SK-N-SH (cell line): ENCODE measurements at regions not wholly inside any gene's neighbourhood (a gene's known extent, or its start where the extent isn't known, plus 50 kb on each side); places are given as distances from the start of the nearest gene placed in this dataset.

Experiments used
- CTCF ChIA-PET: fragments of 300-600, 350-600 bp; formaldehyde crosslinking; extraction: SDS; loops from one replicate; lab custom pipeline; 2021; lab: Yijun Ruan, JAX
- POLR2A ChIA-PET: fragments of 350-600 bp; sonication (Branson Sonifier 250); formaldehyde crosslinking; extraction: SDS; loops from one replicate; lab custom pipeline; 2020; ENCODE audit warnings: antibody characterized with exemption, inconsistent platforms; lab: Yijun Ruan, JAX
- DNase-seq: peaks from one replicate; pipeline ENCODE4 v3.0.0; 2012
- H2AFZ ChIP-seq: fragments of 200-600 bp; sonication (generic); 2 replicates; pipeline ENCODE4 v1.8.1; 2016; ENCODE audit warnings: antibody characterized with exemption, mild to moderate bottlenecking, low read depth
- H3F3A ChIP-seq: fragments of 200-600 bp; sonication (generic); replicated peaks from 2 replicates; pipeline ENCODE3; 2016; ENCODE audit warnings: antibody characterized with exemption, mild to moderate bottlenecking; ENCODE audit not compliant: insufficient read depth
- H3K27ac ChIP-seq, 2 experiments: fragments of 200-500 bp in 1 of 2; fragments of 200-600 bp in 1 of 2; sonication (Bioruptor generic) in 1 of 2; sonication (generic), shearing (Covaris generic) in 1 of 2; 2 replicates each; pipeline versions ENCODE4 v1.5.1 to v1.6.1; 2014 to 2016; ENCODE audit warnings: low read depth in 2 of 2, inconsistent platforms in 1 of 2, low read length in 1 of 2, mild to moderate bottlenecking in 1 of 2, mixed read lengths in 1 of 2
- H3K27me3 ChIP-seq: fragments of 200-600 bp; sonication (generic), shearing (Covaris generic); 2 replicates; pipeline ENCODE4 v1.6.1; 2016; ENCODE audit warnings: mixed run types; ENCODE audit not compliant: insufficient read depth
- H3K36me3 ChIP-seq, 2 experiments: fragments of 200-500 bp in 1 of 2; fragments of 200-600 bp in 1 of 2; sonication (Bioruptor generic) in 1 of 2; sonication (generic) in 1 of 2; replicated peaks in 1 of 2; 2 replicates each; pipeline versions ENCODE3 to v1.5.1; 2014 to 2016; ENCODE audit warnings: low read length in 1 of 2, mild to moderate bottlenecking in 1 of 2; ENCODE audit not compliant: insufficient read depth in 2 of 2, control insufficient read depth in 1 of 2
- H3K4me1 ChIP-seq, 2 experiments: fragments of 200-500 bp in 1 of 2; fragments of 200-600 bp in 1 of 2; sonication (Bioruptor generic) in 1 of 2; sonication (generic), shearing (Covaris generic) in 1 of 2; 2 replicates each; pipeline versions ENCODE4 v1.5.1 to v1.6.1; 2014 to 2016; ENCODE audit warnings: low read depth in 1 of 2, low read length in 1 of 2, mixed run types in 1 of 2; ENCODE audit not compliant: insufficient read depth in 2 of 2, control insufficient read depth in 1 of 2
- H3K4me2 ChIP-seq: fragments of 200-600 bp; sonication (generic), shearing (Covaris generic); 2 replicates; pipeline ENCODE4 v1.6.1; 2017; ENCODE audit warnings: mixed run types
- H3K4me3 ChIP-seq, 2 experiments: fragments of 200-500 bp in 1 of 2; fragments of 200-600 bp in 1 of 2; sonication (Bioruptor generic) in 1 of 2; sonication (generic), shearing (Covaris generic) in 1 of 2; 2 replicates each; pipeline versions ENCODE4 v1.5.1 to v1.8.1; 2014 to 2016; ENCODE audit warnings: low read depth in 2 of 2, inconsistent platforms in 1 of 2, low read length in 1 of 2, mild to moderate bottlenecking in 1 of 2, mixed read lengths in 1 of 2, moderate library complexity in 1 of 2
- H3K79me2 ChIP-seq: fragments of 200-600 bp; sonication (generic); 2 replicates; pipeline ENCODE4 v1.8.1; 2017; ENCODE audit warnings: mild to moderate bottlenecking; ENCODE audit not compliant: insufficient read depth
- H3K9ac ChIP-seq: fragments of 200-600 bp; sonication (generic); 2 replicates; pipeline ENCODE4 v1.6.1; 2017; ENCODE audit warnings: mixed run types
- H3K9me2 ChIP-seq: fragments of 200-600 bp; sonication (generic); 2 replicates; pipeline ENCODE4 v1.6.1; 2017; ENCODE audit warnings: mixed run types
- H3K9me3 ChIP-seq: fragments of 200-600 bp; sonication (generic); 2 replicates; pipeline ENCODE4 v1.6.1; 2017; ENCODE audit warnings: mixed run types, mild to moderate bottlenecking, moderate library complexity
- H4K20me1 ChIP-seq: fragments of 200-600 bp; sonication (generic); 2 replicates; pipeline ENCODE4 v1.6.1; 2017; ENCODE audit warnings: mild to moderate bottlenecking, mixed run types; ENCODE audit not compliant: insufficient read depth
- CHD2 ChIP-seq: fragments of 150-350 bp; IDR thresholded peaks from 2 replicates; pipeline ENCODE4 v1.6.1; 2018; ENCODE audit warnings: low read length; ENCODE audit not compliant: partially characterized antibody
- EP300 ChIP-seq, 2 experiments: IDR thresholded peaks; 2 replicates each; pipeline versions ENCODE4 v1.4.0 to v1.6.1; 2012; ENCODE audit warnings: borderline replicate concordance in 1 of 2, low read depth in 1 of 2, low read length in 1 of 2
- EZH2phosphoT487 ChIP-seq: fragments of 200-600 bp; sonication (generic); IDR thresholded peaks from 2 replicates; pipeline ENCODE4 v1.6.1; 2017; ENCODE audit warnings: low read depth, mixed run types, mild to moderate bottlenecking, antibody characterized with exemption, moderate library complexity, borderline replicate concordance
- FOSL2 ChIP-seq: IDR thresholded peaks from 2 replicates; pipeline ENCODE4 v1.4.0; 2012; ENCODE audit warnings: low read depth, mild to moderate bottlenecking, moderate library complexity, borderline replicate concordance
- FOXJ3 ChIP-seq: sonication (generic); formaldehyde crosslinking; IDR thresholded peaks from 2 replicates; pipeline ENCODE4 v1.5.1; 2020; ENCODE audit warnings: mild to moderate bottlenecking, missing genetic modification reagents
- FOXM1 ChIP-seq: IDR thresholded peaks from 2 replicates; pipeline ENCODE4 v1.4.0; 2012; ENCODE audit warnings: low read depth, mild to moderate bottlenecking
- MXI1 ChIP-seq: IDR thresholded peaks from 2 replicates; pipeline ENCODE4 v1.6.1; 2012; ENCODE audit warnings: mild to moderate bottlenecking, low read depth, low read length, improper control_type of control experiment
- NFIC ChIP-seq: IDR thresholded peaks from 2 replicates; pipeline ENCODE4 v1.4.0; 2012; ENCODE audit warnings: borderline replicate concordance
- NRF1 ChIP-seq: IDR thresholded peaks from 2 replicates; pipeline ENCODE4 v1.6.1; 2012; ENCODE audit warnings: low read depth, mild to moderate bottlenecking, low read length
- RAD21 ChIP-seq: IDR thresholded peaks from 2 replicates; pipeline ENCODE4 v1.6.1; 2012; ENCODE audit warnings: mild to moderate bottlenecking, low read length
- RXRA ChIP-seq: IDR thresholded peaks from 2 replicates; pipeline ENCODE4 v1.4.0; 2012; ENCODE audit warnings: low read depth, mild to moderate bottlenecking, borderline replicate concordance
- TCF12 ChIP-seq: IDR thresholded peaks from 2 replicates; pipeline ENCODE4 v1.4.0; 2012
- YY1 ChIP-seq: IDR thresholded peaks from 2 replicates; pipeline ENCODE4 v1.4.0; 2012; ENCODE audit warnings: low read depth, mild to moderate bottlenecking
- WGBS: methylation state at CpG from one replicate; pipeline ENCODE4 v1.1.6; 2017; ENCODE audit warnings: low lambda C conversion rate; 5-methylcytosine and 5-hydroxymethylcytosine counted together
- TF ChIP-seq, protein P1 (sequence below): fragments of 150-350 bp; IDR thresholded peaks from 2 replicates; pipeline ENCODE4 v1.6.1; 2016; ENCODE audit warnings: mild to moderate bottlenecking, low read depth, low read length
- TF ChIP-seq, protein P2 (sequence below): IDR thresholded peaks from 2 replicates; pipeline ENCODE4 v1.4.0; 2012; ENCODE audit warnings: low read depth, borderline replicate concordance
- TF ChIP-seq, protein P3 (sequence below): IDR thresholded peaks from 2 replicates; pipeline ENCODE4 v1.4.0; 2012; ENCODE audit warnings: low read depth, borderline replicate concordance
- TF ChIP-seq, protein P4 (sequence below): IDR thresholded peaks from 2 replicates; pipeline ENCODE4; 2012
- TF ChIP-seq, protein P5 (sequence below): fragments of 200-600 bp; sonication (generic); IDR thresholded peaks from 2 replicates; pipeline ENCODE4 v1.6.1; 2017; ENCODE audit warnings: antibody characterized with exemption, mild to moderate bottlenecking, moderate library complexity

DNA sequence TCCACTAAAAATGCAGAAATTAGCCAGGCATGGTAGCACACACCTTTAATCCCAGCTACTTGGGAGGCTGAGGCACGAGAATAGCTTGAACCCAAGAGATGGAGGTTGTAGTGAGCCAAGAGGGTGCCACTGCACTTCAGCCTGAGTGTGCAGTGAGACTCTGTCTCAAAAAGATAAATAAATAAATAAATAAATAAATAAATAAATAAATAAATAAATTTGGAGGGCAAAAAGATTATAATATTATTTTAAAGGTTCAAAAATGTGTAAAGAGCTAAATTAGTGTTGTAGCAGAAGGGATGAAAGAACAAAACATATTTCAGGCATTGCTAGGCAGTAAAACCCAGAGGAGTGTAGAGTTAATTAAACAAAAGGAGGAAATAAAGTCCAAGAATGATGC, 1136.4 kb upstream of the CDH2 start:
- no peaks in the 10 kb centered on the region for H3K36me3 ChIP-seq
- no peak overlapping the region for H3K27ac ChIP-seq
- no peak overlapping the region for H3K9ac ChIP-seq
- H2AFZ ChIP-seq, result no peak overlapping the region
- H3K79me2 ChIP-seq, result no peaks in the 10 kb centered on the region
- H3K4me3 ChIP-seq, result no peak overlapping the region
- H3K4me1 ChIP-seq, result no peaks in the 10 kb centered on the region; a peak in 1 of 4 replicates
- no peak for DNase-seq
- no peaks in the 10 kb centered on the region for H3K9me3 ChIP-seq
- no peaks in the 10 kb centered on the region for H3K9me2 ChIP-seq
- no peak overlapping the region for H3K4me2 ChIP-seq
- ChIA-PET POLR2A (no interaction called here), CTCF (interaction anchor here (0.8 kb wide), 1 partner anchor 175 kb away, joined by 3 read pairs; no protein-coding TSS in a partner anchor)
- TF ChIP-seq TCF12, result no peak
- no peak for TF ChIP-seq YY1
- TF ChIP-seq, protein P1, sequence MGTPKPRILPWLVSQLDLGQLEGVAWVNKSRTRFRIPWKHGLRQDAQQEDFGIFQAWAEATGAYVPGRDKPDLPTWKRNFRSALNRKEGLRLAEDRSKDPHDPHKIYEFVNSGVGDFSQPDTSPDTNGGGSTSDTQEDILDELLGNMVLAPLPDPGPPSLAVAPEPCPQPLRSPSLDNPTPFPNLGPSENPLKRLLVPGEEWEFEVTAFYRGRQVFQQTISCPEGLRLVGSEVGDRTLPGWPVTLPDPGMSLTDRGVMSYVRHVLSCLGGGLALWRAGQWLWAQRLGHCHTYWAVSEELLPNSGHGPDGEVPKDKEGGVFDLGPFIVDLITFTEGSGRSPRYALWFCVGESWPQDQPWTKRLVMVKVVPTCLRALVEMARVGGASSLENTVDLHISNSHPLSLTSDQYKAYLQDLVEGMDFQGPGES, result no peak
- TF ChIP-seq CHD2, result no peak
- TF ChIP-seq, protein P2, sequence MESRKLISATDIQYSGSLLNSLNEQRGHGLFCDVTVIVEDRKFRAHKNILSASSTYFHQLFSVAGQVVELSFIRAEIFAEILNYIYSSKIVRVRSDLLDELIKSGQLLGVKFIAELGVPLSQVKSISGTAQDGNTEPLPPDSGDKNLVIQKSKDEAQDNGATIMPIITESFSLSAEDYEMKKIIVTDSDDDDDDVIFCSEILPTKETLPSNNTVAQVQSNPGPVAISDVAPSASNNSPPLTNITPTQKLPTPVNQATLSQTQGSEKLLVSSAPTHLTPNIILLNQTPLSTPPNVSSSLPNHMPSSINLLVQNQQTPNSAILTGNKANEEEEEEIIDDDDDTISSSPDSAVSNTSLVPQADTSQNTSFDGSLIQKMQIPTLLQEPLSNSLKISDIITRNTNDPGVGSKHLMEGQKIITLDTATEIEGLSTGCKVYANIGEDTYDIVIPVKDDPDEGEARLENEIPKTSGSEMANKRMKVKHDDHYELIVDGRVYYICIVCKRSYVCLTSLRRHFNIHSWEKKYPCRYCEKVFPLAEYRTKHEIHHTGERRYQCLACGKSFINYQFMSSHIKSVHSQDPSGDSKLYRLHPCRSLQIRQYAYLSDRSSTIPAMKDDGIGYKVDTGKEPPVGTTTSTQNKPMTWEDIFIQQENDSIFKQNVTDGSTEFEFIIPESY, result no peak
- no peak for TF ChIP-seq FOSL2
- TF ChIP-seq, protein P3, sequence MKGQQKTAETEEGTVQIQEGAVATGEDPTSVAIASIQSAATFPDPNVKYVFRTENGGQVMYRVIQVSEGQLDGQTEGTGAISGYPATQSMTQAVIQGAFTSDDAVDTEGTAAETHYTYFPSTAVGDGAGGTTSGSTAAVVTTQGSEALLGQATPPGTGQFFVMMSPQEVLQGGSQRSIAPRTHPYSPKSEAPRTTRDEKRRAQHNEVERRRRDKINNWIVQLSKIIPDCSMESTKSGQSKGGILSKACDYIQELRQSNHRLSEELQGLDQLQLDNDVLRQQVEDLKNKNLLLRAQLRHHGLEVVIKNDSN, result no peak
- no peak for TF ChIP-seq FOXM1
- TF ChIP-seq FOXJ3, result no peak
- TF ChIP-seq NRF1, result no peak
- TF ChIP-seq MXI1, result no peak
- TF ChIP-seq EZH2phosphoT487, result no peak
- TF ChIP-seq, protein P4, sequence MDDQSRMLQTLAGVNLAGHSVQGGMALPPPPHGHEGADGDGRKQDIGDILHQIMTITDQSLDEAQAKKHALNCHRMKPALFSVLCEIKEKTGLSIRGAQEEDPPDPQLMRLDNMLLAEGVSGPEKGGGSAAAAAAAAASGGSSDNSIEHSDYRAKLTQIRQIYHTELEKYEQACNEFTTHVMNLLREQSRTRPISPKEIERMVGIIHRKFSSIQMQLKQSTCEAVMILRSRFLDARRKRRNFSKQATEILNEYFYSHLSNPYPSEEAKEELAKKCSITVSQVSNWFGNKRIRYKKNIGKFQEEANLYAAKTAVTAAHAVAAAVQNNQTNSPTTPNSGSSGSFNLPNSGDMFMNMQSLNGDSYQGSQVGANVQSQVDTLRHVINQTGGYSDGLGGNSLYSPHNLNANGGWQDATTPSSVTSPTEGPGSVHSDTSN, result no peak
- no peak for TF ChIP-seq EP300 (IDR thresholded peaks at IDR 0.05; ENCODE audit: borderline replicate concordance in 1 of 2, low read depth in 1 of 2, low read length in 1 of 2)
- TF ChIP-seq RXRA, result no peak
- TF ChIP-seq RAD21, result no peak
- no peak for TF ChIP-seq NFIC
- TF ChIP-seq, protein P5, sequence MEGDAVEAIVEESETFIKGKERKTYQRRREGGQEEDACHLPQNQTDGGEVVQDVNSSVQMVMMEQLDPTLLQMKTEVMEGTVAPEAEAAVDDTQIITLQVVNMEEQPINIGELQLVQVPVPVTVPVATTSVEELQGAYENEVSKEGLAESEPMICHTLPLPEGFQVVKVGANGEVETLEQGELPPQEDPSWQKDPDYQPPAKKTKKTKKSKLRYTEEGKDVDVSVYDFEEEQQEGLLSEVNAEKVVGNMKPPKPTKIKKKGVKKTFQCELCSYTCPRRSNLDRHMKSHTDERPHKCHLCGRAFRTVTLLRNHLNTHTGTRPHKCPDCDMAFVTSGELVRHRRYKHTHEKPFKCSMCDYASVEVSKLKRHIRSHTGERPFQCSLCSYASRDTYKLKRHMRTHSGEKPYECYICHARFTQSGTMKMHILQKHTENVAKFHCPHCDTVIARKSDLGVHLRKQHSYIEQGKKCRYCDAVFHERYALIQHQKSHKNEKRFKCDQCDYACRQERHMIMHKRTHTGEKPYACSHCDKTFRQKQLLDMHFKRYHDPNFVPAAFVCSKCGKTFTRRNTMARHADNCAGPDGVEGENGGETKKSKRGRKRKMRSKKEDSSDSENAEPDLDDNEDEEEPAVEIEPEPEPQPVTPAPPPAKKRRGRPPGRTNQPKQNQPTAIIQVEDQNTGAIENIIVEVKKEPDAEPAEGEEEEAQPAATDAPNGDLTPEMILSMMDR, result no peak
- H3K27me3 ChIP-seq, result no peaks in the 10 kb centered on the region
- no peaks in the 10 kb centered on the region for H3F3A ChIP-seq
- no peaks in the 10 kb centered on the region for H4K20me1 ChIP-seq
- WGBS, result 82% methylated on average over 1 of the region's 1 CpG
